CD14-positive monocyte (primary cell): ENCODE measurements at regions not wholly inside any gene's neighbourhood (a gene's known extent, or its start where the extent isn't known, plus 50 kb on each side); places are given as distances from the start of the nearest gene placed in this dataset.

Source experiments
- DNase-seq, 3 donors: peaks; one replicate each; pipeline ENCODE4 v3.0.0-alpha.2; 2011 to 2022
- H2AFZ ChIP-seq: 2 replicates; pipeline ENCODE4 v1.6.0; 2012; ENCODE audit warnings: mild to moderate bottlenecking, low read depth, low read length, inconsistent platforms; ENCODE audit not compliant: insufficient read depth, poor library complexity, severe bottlenecking
- H3K27ac ChIP-seq, 2 donors: 1 replicate in 1 of 2; 2 replicates in 1 of 2; pipeline ENCODE4 v1.5.1; 2012 to 2013; ENCODE audit warnings: low read length in 2 of 2, control low read depth in 1 of 2, inconsistent platforms in 1 of 2, low read depth in 1 of 2, mild to moderate bottlenecking in 1 of 2
- H3K27me3 ChIP-seq, 2 donors: one replicate each; pipeline versions ENCODE4 v1.6.0 to v1.6.1; 2011 to 2013; ENCODE audit warnings: low read length in 2 of 2; ENCODE audit not compliant: control insufficient read depth in 2 of 2, insufficient read depth in 2 of 2
- H3K36me3 ChIP-seq, 2 donors: replicated peaks in 1 of 2; 1 replicate in 1 of 2; 2 replicates in 1 of 2; pipeline versions ENCODE4 v1.5.1 to v1.6.1; 2012 to 2013; ENCODE audit warnings: low read length in 2 of 2, control low read depth in 1 of 2, inconsistent platforms in 1 of 2, mild to moderate bottlenecking in 1 of 2; ENCODE audit not compliant: insufficient read depth in 2 of 2, control insufficient read depth in 1 of 2
- H3K4me1 ChIP-seq, 2 donors: 1 replicate in 1 of 2; 2 replicates in 1 of 2; pipeline versions ENCODE4 v1.5.1 to v1.6.1; 2012 to 2013; ENCODE audit warnings: low read length in 2 of 2, control low read depth in 1 of 2, inconsistent platforms in 1 of 2, mild to moderate bottlenecking in 1 of 2, moderate library complexity in 1 of 2; ENCODE audit not compliant: insufficient read depth in 2 of 2, control insufficient read depth in 1 of 2
- H3K4me2 ChIP-seq: replicated peaks from 2 replicates; pipeline ENCODE3; 2012; ENCODE audit warnings: low read length, moderate library complexity, mild to moderate bottlenecking; ENCODE audit not compliant: poor library complexity, severe bottlenecking; ENCODE audit errors: extremely low read depth
- H3K4me3 ChIP-seq, 3 experiments: fragments of 200-600 bp in 1 of 3; sonication (generic) in 1 of 3; replicated peaks in 1 of 3; 1 replicate in 2 of 3; 2 replicates in 1 of 3; pipeline ENCODE4 v1.5.1; 2011 to 2013; ENCODE audit warnings: low read length in 3 of 3, mild to moderate bottlenecking in 3 of 3, control low read depth in 2 of 3, low read depth in 2 of 3, inconsistent platforms in 1 of 3, moderate library complexity in 1 of 3
- H3K79me2 ChIP-seq: 2 replicates; pipeline ENCODE4 v1.6.0; 2012; ENCODE audit warnings: mild to moderate bottlenecking, control low read depth, inconsistent platforms, low read length, moderate library complexity; ENCODE audit not compliant: insufficient read depth
- H3K9ac ChIP-seq: 2 replicates; pipeline ENCODE4 v1.6.0; 2017; ENCODE audit warnings: low read length, mild to moderate bottlenecking; ENCODE audit not compliant: insufficient read depth, poor library complexity, severe bottlenecking
- H3K9me3 ChIP-seq, 2 donors: replicated peaks in 1 of 2; 1 replicate in 1 of 2; 2 replicates in 1 of 2; pipeline versions ENCODE4 v1.5.1 to v1.6.1; 2012 to 2013; ENCODE audit warnings: low read length in 2 of 2, control low read depth in 1 of 2; ENCODE audit not compliant: control insufficient read depth in 1 of 2, insufficient read depth in 1 of 2
- H4K20me1 ChIP-seq: 2 replicates; pipeline ENCODE4 v1.6.0; 2012; ENCODE audit warnings: mild to moderate bottlenecking, low read length, control low read depth, moderate library complexity; ENCODE audit not compliant: insufficient read depth
- H3K27ac Mint-ChIP-seq, 7 donors: one replicate each; pipeline ENCODE4 v1.8.0; 2020; ENCODE audit warnings: mild to moderate bottlenecking in 7 of 7, mixed read lengths in 7 of 7, moderate library complexity in 6 of 7, inconsistent platforms in 2 of 7
- H3K27me3 Mint-ChIP-seq, 3 donors: one replicate each; pipeline ENCODE4 v1.8.0; 2021 to 2022; ENCODE audit warnings: low read depth in 3 of 3, mild to moderate bottlenecking in 3 of 3, mixed read lengths in 3 of 3, moderate library complexity in 3 of 3, inconsistent platforms in 1 of 3
- H3K36me3 Mint-ChIP-seq, 2 donors: one replicate each; pipeline ENCODE4 v1.8.0; 2020; ENCODE audit warnings: mixed read lengths in 2 of 2, inconsistent platforms in 1 of 2, mild to moderate bottlenecking in 1 of 2
- H3K4me1 Mint-ChIP-seq: one replicate; pipeline ENCODE4 v1.8.0; 2020; ENCODE audit warnings: mild to moderate bottlenecking, mixed read lengths
- H3K4me3 Mint-ChIP-seq, 2 donors: one replicate each; pipeline ENCODE4 v1.8.0; 2020; ENCODE audit warnings: mild to moderate bottlenecking in 2 of 2, mixed read lengths in 2 of 2, moderate library complexity in 1 of 2
- H3K9me3 Mint-ChIP-seq, 7 donors: one replicate each; pipeline ENCODE4 v1.8.0; 2020 to 2022; ENCODE audit warnings: mixed read lengths in 7 of 7, mild to moderate bottlenecking in 6 of 7, moderate library complexity in 6 of 7, inconsistent platforms in 2 of 7
- CTCF ChIP-seq: fragments of 200-600 bp; IDR thresholded peaks from one replicate; pipeline ENCODE4 v1.8.0; 2022; ENCODE audit warnings: antibody characterized with exemption, mild to moderate bottlenecking
- WGBS: methylation state at CpG from one replicate; pipeline ENCODE4 v1.1.5; 2013; ENCODE audit warnings: missing lambda C conversion rate; ENCODE audit not compliant: insufficient coverage; 5-methylcytosine and 5-hydroxymethylcytosine counted together
- intact Hi-C, 2 donors: fragments of 100-400 bp; cut with micrococcal nuclease; formaldehyde crosslinking; loops; one replicate each; pipeline versions ENCODE4 v1.15.0 to v1.15.1; 2023

GRCh38 chr12:67889931-67890330 is 99.3 kb upstream of the IFNG-AS1 start:
- Histone ChIP-seq H3K4me1 (no peaks in the 10 kb centered on the region), H3K4me3 (no peak overlapping the region), H3K36me3 (no peaks in the 10 kb centered on the region), H3K9ac (no peak overlapping the region), H2AFZ (no peak overlapping the region), H3K27me3 (peaks cover 0 to 2% of the 10 kb centered on the region in 2 donors), H3K27ac (no peak overlapping the region), H3K9me3 (no peaks in the 10 kb centered on the region), H3K79me2 (no peaks in the 10 kb centered on the region), H4K20me1 (no peaks in the 10 kb centered on the region), H3K4me2 (no peak overlapping the region)
- Mint-ChIP-seq H3K27me3 (peaks cover 2 to 9% (median 5%) of the 10 kb centered on the region in 3 donors), H3K27ac (no peak overlapping the region), H3K36me3 (no peaks in the 10 kb centered on the region), H3K9me3 (no peaks in the 10 kb centered on the region), H3K4me1 (no peaks in the 10 kb centered on the region), H3K4me3 (no peak overlapping the region)
- WGBS = no CpG with 5 or more reads among the region's 2 CpGs
- no peak for TF ChIP-seq CTCF
- intact Hi-C loops = no loop called here
- DNase-seq = no peak

GRCh38 chr12:67890726-67891258 is 98.5 kb upstream of the IFNG-AS1 start:
- Mint-ChIP-seq H3K27ac (no peak overlapping the region), H3K4me3 (no peak overlapping the region), H3K4me1 (no peaks in the 10 kb centered on the region), H3K36me3 (no peaks in the 10 kb centered on the region), H3K9me3 (no peaks in the 10 kb centered on the region), H3K27me3 (peaks cover 2 to 9% (median 6%) of the 10 kb centered on the region in 3 donors)
- Histone ChIP-seq H3K9me3 (no peaks in the 10 kb centered on the region), H3K4me2 (no peak overlapping the region), H3K27ac (no peak overlapping the region), H3K79me2 (no peaks in the 10 kb centered on the region), H3K4me1 (no peaks in the 10 kb centered on the region), H3K9ac (no peak overlapping the region), H2AFZ (no peak overlapping the region), H4K20me1 (no peaks in the 10 kb centered on the region), H3K27me3 (peaks cover 0 to 2% of the 10 kb centered on the region in 2 donors), H3K36me3 (no peaks in the 10 kb centered on the region), H3K4me3 (no peak overlapping the region)
- no peak for DNase-seq
- intact Hi-C loops = no loop called here
- TF ChIP-seq CTCF = no peak
- 91% methylated on average over 2 of the region's 4 CpGs for WGBS
